ENCODE measurements at regions not wholly inside any gene's neighbourhood (a gene's known extent, or its start where the extent isn't known, plus 50 kb on each side); places are given as distances from the start of the nearest gene placed in this dataset.
"Not testable (repeated sequence)": the region's sequence is repeated elsewhere in the genome, so short reads cannot be mapped to it uniquely, and the experiment has no call there.

DNA sequence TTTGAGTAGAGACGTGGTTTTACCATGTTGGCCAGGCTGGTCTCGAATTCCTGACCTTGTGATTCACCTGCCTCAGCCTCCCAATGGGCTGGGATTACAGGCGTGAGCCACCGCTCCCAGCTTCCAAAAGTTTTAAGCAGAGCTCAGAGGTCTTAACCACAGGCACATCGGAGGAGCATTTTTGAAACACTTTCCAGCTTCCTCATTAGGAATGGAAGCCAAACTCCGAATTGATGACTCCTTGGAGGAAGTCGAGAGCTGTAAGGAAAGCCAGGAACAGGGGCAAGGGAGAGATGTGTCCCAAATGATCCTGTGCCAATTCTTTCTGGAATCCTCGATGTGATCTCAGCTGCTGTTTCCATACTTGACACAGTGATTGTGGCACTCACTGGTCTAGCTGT, 56.2 kb upstream of the CCZ1B start:
- not testable (repeated sequence) for DNase-seq

DNA sequence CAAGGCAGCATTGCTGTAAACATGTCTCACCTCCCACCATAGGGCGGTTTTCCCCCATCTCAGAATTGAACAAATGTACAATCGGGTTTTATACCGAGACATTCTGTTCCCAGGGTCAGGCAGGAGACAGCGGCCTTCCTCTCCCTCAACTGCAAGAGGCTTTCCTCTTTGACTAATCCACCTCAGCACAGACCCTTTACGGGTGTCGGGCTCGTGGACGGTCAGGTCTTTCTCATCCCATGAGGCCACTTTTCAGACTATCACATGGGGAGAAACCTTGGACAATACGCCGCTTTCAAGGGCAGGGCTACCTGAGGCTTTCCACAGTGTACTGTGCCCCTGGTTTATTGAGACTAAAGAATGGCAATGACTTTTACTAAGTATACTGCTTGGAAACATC, 57.7 kb upstream of the CCZ1B start:
- not testable (repeated sequence) for DNase-seq

DNA sequence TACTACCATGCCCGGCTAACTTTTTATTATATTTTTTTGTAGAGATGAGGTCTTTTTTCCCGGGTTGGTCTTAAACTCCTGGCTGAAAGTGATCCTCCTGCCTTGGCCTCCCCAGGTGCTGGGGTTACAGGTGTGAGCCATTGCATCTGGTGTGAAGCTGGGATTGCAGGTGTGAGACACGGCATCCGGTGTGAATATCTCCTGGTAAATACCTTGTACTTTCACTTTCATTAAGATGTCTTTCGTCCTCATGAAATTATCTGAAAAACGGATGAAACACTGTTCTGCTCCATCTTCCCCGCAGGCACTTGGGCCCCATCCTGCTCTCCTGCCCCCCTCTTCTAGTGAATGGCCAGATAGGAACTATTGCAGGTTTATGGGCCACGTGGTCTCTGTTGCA, 60.1 kb upstream of the CCZ1B start:
- DNase-seq = no peak

DNA sequence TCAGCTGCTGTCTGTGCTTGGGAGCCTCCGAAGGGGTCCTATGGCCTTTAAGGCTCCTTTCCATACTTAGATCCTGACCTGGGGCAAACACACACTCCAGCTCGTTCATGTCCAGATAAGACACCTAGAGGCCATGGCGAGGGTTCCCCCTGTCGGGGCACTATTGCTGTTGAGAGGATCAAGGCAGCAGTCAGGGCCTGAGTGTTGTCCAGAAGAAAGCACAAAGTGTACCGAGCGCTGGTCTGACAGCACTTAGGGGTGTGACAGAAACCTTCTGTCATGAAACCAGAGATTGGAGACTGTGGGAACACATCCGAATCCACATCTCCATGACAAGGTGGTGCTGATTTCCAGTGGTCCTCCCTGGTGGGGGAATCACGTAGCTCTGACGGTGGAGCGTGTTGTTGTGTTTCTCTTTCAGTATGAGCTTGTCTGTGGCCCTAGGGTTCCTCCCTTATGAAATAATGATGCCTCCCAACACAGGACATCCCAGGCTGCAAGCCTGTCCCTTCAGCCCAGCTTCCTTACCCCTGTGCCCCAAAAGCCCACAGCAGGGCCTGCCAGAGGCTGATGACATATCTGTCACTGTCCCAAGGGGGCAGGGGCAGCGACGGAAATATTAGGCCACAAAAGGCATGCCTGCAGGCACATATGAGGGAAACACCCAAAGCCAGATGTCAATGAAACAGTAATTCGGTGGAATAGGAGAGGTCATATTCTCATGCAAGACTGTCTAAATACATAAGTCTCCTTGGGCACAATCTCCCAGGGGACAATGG, 62.4 kb upstream of the CCZ1B start:
- not testable (repeated sequence) for DNase-seq

DNA sequence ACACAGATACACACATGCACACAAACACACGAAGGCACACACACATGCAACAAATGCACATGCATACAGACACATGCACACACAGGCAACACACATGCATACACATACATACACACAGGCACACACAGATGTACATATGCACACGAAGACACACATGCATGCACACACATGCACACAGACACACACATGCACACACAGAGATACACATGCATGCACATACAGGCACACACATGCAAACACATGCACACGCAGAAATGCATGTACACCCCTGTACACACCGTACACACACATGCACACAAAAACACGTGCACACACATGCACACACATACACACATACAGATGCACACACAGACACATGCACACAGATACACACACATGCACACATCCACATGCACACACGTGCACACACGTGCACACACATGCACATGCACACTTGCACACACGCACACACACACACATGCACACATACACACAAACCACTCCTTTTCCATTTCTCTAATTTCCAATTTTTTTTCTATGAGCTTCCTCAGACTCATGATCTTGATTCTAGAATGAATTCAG, 63.3 kb upstream of the CCZ1B start:
- DNase-seq = no peak

DNA sequence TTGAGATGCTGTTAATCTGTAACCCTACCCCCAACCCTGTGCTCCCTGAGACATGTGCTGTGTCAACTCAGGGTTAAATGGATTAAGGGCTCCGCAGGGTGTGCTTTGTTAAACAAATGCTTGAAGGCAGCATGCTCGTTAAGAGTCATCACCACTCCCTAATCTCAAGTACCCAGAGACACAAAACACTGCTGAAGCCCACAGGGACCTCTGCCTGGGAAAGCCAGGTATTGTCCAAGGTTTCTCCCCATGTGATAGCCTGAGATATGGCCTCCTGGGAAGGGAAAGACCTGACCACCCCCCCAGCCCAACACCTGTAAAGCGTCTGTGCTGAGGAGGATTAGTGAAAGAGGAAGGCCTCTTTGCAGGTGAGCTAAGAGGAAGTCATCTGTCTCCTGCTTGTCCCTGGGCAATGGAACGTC, 76.0 kb upstream of the CCZ1B start:
- not testable (repeated sequence) for DNase-seq

DNA sequence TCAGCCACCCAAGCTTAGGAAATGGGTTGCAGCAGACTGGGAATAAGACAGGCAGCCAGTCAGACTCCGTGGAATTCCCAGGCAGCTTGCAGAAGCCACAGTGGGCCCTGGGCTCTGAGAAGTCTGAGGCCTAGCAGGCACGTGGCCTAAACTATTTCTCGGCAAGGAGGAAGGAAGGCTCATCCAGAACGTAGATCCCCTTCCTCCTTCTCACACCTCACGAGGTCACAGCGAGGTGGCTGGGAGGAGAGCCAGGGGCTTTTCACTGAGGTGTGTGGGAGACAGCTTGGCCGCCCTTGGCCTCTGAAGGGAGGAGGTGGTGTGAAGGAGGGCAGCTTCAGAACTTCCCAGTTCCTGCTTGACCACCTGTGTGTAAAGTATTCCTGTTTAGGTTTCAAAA, 77.2 kb upstream of the CCZ1B start:
- DNase-seq = not testable (repeated sequence)

DNA sequence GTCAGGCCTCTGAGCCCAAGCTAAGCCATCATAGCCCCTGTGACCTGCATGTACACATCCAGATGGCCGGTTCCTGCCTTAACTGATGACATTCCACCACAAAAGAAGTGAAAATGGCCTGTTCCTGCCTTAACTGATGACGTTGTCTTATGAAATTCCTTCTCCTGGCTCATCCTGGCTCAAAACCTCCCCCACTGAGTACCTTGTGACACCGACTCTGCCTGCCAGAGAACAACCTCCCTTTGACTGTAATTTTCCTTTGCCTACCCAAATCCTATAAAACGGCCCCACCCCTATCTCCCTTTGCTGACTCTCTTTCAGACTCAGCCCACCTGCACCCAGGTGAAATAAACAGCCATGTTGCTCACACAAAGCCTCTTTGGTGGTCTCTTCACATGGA, 77.7 kb upstream of the CCZ1B start:
- not testable (repeated sequence) for DNase-seq

DNA sequence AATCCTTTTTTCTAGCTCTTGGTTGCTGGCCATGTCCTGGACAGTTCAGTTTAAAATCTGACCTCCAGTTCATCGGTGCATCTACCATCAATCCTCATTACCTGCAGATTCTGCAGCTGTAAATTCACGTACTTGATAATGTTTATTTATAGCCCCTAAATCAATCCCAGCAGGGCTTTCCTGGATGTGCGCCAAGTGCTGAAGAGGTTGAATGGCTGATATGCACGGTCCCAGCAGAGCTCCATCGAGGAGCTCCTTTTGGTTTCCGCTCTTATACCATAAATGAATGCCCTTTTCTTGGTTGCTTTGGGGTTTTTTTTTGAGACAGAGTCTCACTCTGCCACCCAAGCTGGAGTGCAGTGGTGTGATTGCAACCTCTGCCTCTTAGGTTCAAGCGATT, 91.2 kb upstream of the CCZ1B start:
- DNase-seq = no peak

DNA sequence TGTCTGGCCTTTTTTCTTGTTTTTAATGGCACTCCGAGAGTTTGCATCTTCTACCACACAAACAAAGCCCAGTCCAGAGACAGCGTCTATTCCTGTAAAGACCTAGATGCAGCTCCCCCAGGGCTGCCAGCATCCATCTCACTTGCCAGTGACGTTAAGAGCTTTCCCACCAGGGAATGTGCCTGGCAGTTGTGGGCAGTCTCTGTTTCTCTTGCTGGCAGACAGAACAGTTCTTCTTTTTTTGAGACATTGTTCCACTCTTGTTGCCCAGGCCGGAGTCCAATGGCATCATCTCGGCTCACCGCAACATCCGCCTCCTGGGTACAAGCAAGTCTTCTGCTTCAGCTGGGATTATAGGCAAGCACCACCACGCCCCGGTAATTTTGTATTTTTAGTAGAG, 93.1 kb upstream of the CCZ1B start:
- not testable (repeated sequence) for DNase-seq

DNA sequence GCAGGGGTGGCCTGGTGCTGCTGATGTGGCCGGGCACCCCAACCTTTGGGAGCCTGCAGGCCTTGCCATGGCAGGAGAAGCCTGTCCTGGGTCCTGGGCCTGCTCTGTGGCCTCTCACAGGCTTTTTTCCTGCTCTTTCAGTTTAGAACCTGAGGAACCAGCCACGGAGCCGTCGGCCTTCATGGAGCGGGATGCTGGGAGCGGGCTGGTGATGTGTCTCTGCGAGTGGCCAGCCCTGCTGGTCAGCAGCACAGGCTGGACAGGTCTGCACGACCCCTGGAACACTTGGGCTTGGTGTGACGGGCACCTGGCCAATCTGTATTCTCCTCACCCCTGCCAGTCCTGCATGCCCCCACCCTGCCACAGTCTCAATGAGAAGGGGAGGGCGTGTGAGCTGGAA, 98.4 kb upstream of the CCZ1B start:
- DNase-seq = not testable (repeated sequence)

DNA sequence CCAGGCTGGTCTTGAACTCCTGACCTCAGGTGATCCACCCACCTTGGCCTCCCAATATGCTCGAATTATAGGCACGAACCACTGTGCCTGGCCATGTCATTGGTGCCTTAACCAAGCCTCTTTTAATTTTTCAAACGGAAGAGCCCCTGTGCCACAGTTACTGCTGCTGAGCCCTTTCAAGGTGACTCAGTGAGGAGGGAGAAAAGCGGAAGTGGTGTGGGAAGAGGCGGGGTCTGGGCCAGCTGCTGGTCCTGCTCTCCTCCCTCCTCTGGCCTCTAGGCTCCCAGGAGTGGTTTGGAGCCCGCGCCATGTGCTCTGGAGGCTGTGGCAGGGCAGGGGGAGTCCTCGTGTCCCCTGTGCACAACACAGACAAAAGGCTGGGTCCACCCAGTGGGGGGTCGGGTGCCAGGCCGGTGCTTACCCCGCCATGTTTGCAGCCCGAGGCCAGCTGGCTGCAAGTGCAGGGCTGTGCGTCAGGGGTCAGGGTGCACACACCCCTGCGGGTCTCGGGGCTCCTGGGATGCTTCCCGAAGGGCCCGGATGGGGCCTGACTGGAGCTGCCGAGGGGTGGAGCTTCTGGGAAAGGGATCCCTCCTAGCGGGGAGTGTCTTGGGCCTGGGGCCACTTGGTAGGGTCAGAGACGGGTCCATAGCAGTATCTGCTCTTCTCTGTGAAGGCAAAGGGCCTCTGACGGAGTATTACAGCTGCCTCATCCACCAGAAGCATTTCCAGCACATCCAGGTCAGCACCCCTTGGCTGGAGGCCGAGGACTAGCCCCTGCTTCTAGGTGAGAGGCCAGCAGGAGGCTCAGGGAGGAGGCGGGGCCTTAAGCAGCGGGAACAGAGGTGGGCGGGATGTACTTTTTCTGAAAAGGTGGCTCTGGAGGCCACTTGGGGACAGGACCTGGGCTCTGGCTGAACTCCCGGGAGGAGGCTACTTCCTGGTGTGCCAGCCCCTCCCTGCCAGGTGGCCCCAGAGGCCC, 100.4 kb upstream of the CCZ1B start:
- not testable (repeated sequence) for DNase-seq

DNA sequence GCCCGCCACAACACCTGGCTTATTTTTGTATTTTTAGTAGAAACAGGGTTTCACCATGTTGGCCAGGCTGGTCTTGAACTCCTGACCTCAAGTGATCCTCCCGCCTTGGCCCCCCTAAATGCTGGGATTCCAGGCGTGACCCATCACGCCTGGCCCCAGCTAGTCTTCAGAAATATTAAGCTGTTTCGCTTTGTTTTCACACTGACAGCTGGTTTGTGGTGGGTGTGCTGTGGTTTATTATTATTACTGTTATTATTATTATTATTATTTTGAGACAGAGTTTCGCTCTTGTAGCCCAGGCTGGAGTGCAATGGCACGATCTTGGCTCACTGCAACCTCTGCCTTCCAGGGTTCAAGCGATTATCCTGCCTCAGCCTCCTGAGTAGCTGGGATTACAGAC, 101.6 kb upstream of the CCZ1B start:
- DNase-seq = not testable (repeated sequence)

DNA sequence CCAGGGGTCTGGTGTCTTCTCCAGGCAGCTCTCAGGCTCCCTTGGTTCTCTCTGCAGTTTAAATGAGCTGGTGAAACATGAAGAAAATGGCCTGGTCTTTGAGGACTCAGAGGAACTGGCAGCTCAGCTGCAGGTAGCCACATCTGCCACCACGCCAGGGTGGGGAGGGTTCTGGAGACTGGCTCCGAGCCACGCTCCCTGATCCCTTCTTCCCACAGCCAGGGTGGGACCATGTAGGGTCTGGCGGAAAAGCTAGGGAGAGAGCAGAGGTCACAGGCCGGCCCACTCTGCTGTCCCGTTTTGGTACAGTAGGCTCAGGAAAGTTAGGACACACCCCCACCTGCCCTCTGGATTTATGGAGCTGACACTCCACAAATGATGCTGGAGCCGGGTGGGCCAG, 103.5 kb upstream of the CCZ1B start:
- DNase-seq = not testable (repeated sequence)

DNA sequence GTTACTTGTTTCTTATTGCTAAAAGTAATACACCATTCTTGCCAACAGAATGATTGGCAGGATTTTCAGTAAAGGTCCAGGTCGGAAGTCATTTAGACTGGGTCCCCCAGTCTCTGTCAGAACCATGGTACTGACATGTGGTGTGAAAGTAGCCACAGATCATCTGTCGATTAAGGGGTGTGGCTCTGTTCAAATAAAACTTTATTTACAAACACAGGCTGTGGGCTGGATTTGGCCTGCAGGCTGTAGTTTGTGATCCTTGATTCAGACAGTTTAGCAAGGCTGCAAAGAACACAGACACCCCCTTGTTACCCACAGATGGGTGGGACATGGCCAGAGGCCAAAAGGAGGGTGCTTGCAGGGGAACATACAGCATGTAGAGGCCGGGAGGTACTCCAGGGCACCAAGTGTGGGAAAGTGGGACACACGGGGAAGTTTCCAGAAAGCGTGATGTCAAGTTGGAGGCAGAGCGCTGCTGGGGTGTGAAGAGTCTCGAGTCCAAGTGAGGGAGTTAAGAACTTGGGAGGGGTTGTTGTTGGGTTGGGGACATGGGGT, 104.1 kb upstream of the CCZ1B start:
- DNase-seq = not testable (repeated sequence)

DNA sequence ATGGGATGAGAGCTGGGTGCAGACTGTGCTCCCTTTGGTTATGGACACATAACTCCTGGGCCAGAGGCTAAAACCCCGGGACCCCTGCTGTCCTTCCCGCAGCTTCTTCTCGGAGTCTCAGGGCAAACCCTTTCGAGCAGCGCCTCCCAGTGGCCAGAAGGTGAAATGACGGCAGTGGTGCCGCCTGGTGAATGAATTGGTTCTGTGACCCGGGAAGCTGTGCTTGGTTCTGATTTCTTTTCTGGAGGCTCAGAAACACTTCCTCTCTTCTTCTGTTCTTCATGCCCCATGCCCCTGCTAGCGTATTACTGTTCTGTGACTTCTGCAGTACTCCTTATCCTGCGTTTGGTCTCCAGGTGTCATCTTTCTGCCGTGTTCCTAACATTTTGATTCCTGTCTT, 104.7 kb upstream of the CCZ1B start:
- DNase-seq = not testable (repeated sequence)

DNA sequence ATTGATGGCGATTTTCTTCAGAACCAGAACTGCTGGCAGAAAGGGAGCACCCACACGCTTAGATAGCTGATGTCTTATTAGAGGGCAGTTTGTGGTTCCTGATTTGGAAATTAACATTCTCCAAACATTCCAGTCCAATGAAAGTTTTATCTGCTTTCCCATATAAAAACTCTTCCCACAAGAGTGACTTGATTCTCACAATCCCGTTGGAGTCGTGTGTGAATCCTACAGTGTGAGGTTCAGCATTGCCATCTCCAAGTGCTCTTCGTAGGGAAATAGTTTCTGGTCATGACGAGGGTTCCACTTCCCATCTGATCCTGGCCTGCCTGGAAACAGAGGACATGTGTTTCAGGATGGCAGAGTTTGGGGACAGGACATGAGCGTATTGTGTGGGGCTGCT, 105.4 kb upstream of the CCZ1B start:
- not testable (repeated sequence) for DNase-seq

DNA sequence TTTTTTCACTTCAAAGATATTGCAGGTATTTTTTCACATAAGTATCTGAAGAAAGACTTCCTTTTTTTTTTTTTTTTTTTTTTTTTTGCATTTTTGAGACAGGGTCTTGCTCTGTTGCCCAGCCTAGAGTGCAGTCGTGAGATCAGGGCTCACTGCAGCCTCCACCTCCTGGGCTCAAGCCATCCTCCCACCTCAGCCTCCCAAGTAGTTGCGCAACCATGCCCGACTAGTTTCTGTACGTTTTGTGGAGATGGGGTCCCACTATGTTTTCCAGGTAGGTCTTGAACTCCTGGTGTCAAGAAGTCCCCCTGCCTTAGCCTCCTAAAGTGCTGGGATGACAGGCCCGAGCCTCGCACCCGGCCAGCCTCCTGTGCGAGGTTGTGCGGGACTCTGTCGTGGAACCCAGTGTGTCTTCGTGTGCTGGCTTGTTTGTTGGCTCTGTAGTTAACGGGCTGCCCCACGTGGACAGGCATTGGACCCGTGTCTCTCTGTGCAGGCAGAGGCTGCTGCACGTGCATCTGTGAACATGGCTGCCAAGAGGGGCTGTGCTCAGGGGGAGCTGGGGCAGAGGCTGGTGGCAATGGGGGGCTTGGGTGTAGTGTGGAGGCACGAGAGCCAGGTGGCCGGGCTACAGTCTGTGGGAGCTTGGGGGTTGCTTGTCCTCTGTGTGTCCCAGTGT, 108.0 kb upstream of the CCZ1B start:
- DNase-seq = not testable (repeated sequence)

DNA sequence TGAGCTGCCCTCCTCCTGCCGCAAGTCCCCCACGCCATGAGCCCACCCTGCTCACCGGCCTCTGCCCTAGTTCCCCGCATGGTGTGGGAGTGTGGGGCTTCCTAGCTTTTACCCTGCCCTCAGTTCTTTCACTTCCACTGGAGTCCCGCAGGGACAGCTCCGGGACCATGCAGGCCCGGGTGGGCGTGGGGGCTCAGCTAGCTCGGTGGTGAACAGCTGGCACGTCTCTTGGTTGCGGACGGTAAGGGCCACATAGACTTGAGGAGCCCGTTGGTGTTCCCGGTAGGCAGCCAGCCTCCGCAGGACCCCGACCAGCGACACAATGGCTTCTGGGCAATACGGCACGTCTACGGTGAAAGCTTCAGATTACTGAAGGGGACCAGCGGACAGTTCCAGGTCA, 108.9 kb upstream of the CCZ1B start:
- DNase-seq = no peak

DNA sequence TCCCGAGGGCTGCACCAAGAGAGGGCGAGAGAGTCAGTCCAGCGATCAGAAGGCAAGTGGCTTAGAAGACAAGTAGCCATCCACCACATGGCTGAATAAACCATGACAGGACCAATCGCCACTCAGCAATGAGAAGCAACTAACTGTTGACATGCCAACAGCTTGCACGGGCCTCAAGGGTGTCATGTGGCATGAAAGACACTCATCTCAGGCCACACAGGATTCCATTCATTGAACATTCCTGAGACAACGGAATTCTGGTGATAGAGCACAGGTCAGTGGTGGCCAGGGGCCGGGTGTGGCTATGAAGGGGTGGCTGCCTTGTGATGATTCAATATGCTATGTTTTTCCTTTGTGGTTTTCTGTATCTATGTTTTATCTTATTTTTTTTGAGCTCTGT, 110.6 kb upstream of the CCZ1B start:
- DNase-seq = not testable (repeated sequence)

DNA sequence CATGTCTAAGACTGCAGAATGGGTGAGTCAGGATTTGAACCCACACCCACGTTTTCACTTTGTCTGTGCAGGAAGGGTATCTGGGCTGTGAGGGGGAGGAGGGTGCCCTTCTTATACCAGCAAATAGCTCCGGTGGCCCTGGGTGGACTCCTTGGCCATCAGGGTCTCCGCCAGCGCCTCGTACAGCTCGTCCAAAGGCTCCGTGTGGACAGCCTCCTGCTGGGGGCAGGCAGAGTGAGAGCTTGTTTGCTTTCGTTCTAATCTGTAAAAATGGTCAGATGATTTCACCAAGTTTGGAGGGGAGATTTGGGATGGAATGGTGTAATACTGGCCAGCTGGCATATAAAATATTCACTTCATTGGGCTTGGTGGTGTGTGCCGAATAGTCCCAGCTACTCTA, 111.7 kb upstream of the CCZ1B start:
- DNase-seq = not testable (repeated sequence)

DNA sequence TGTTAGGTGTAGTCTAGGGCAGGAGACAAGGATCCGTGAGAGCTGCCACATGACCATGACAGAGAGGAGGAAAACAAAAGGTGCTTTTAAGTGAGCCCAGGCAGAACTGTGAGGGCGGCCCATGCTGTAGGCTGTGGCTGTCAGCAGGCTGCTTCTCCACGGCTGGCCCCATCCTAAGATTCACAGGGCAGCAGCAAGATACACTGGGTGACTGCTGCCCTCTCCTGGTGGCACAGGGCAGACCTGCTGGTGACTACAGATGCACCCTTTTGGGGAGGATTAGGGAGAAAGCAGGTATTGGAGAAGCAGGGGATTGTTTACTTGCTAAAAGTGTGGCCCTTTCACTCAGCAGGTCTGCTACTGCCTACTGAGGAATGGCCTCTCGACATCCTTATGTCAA, 112.2 kb upstream of the CCZ1B start:
- not testable (repeated sequence) for DNase-seq

DNA sequence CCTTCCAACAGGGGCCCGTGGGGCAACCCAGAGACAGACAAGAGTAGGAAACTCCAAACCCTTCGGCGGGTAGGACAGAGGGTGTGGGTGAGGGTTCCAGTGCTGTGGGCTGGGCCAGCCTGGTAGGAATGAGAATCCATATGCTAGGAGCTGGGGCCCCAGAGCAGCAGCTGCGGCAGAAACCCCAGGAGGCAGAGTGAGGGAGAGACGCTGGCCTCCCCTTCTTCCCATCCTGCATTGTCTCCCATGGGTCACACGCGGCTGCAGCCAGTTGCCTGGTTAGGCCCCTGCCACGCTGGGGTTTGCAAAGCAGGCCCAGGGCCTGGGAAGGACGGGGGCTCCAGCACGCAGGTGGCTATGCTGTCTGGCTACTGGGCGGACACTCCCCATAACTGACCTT, 113.1 kb upstream of the CCZ1B start:
- DNase-seq = not testable (repeated sequence)

All from NCI-H2227 treated with DMSO at 0.1 percent for 48 hours (cell line).